ENCODE measurements at regions not wholly inside any gene's neighbourhood (a gene's known extent, or its start where the extent isn't known, plus 50 kb on each side); places are given as distances from the start of the nearest gene placed in this dataset.

- Histone ChIP-seq H3K79me2 (ENCODE audit: control insufficient read depth, insufficient read depth, low read length) (no peaks in the 10 kb centered on the region), H3K27ac (ENCODE audit: control insufficient read depth, insufficient read depth, low read length) (no peak overlapping the region), H3K4me1 (ENCODE audit: control insufficient read depth, extremely low read depth, insufficient read depth, low read length) (no peaks in the 10 kb centered on the region), H3K36me3 (ENCODE audit: control insufficient read depth in 2 of 2, extremely low read depth in 1 of 2, insufficient read depth in 2 of 2, low read length in 2 of 2) (no peaks in the 10 kb centered on the region), H2AFZ (ENCODE audit: control insufficient read depth, low read length) (no peak overlapping the region), H3K9me3 (ENCODE audit: control insufficient read depth, low read depth, low read length) (no peaks in the 10 kb centered on the region), H3K9me1 (ENCODE audit: control insufficient read depth, extremely low read depth, insufficient read depth, low read length) (no peaks in the 10 kb centered on the region), H3K27me3 (ENCODE audit: control insufficient read depth, extremely low read depth, insufficient read depth, low read length) (no peaks in the 10 kb centered on the region), H4K20me1 (ENCODE audit: control insufficient read depth, extremely low read depth, insufficient read depth, low read length) (no peaks in the 10 kb centered on the region), H3K4me2 (ENCODE audit: control insufficient read depth, extremely low read depth, insufficient read depth, low read depth, low read length) (no peak overlapping the region), H3K4me3 (ENCODE audit: control insufficient read depth in 2 of 3, extremely low read depth in 1 of 3, insufficient read depth in 2 of 3, low read depth in 1 of 3, low read length in 3 of 3) (no peak overlapping the region), H3K9ac (ENCODE audit: control insufficient read depth, extremely low read depth, insufficient read depth, low read length) (no peak overlapping the region)
- dilution Hi-C loops (cut with MboI; ENCODE audit: extremely low pct_ligation_motif_present, low sequenced_read_pairs), result no loop called here
- no peak for FAIRE-seq
- DNase-seq (ENCODE audit: low read depth, low spot score), result no peak
- no peak for TF ChIP-seq EZH2 (IDR thresholded peaks at IDR 0.05; ENCODE audit: low read length)
- TF ChIP-seq CTCF (optimal IDR thresholded peaks at IDR 0.05 in 1 of 3, IDR thresholded peaks at IDR 0.05 in 1 of 3, conservative IDR thresholded peaks at IDR 0.05 in 1 of 3; ENCODE audit: extremely low read depth in 1 of 3, insufficient read depth in 2 of 3, low read length in 3 of 3), result no peak
These were observed 917.0 kb downstream of the MAT2B start for GRCh38 chr5:164422400-164422799.

DNA sequence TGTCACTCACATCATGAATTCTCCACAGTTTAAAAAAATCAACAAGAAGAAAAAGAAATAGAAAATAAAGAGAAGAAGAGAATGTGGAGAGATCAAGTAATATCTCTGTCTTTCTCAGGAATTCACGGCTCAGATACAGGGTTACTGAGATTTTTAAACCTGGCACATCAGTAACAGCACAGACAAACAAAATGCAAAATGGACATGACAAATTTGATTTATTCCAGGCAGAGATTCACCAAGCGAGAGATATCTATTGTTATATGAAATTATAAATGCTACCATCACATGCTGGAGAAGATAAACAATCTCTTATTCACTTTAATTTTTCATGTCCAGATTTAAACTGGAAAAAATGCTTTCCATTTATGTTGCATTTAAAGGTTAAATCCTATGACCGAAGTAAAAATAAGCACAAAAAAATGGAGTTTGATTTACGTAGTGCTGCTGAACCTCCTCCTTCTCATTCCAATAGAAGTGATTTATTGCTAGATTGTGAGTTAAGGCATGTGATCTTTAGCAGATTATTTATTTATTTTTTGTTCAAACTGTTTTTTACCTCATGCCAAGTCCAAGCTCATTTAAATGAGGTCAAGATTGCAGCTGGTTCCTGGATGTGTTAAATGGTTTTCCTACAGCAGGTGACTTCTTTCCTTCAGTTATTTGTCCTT lies 926.4 kb downstream of the MAT2B start:
- no peak overlapping the region for H3K4me3 ChIP-seq (ENCODE audit: control insufficient read depth in 2 of 3, extremely low read depth in 1 of 3, insufficient read depth in 2 of 3, low read depth in 1 of 3, low read length in 3 of 3)
- no peak overlapping the region for H3K9ac ChIP-seq (ENCODE audit: control insufficient read depth, extremely low read depth, insufficient read depth, low read length)
- TF ChIP-seq EZH2 (IDR thresholded peaks at IDR 0.05; ENCODE audit: low read length), result no peak
- no peak for TF ChIP-seq CTCF (optimal IDR thresholded peaks at IDR 0.05 in 1 of 3, IDR thresholded peaks at IDR 0.05 in 1 of 3, conservative IDR thresholded peaks at IDR 0.05 in 1 of 3; ENCODE audit: extremely low read depth in 1 of 3, insufficient read depth in 2 of 3, low read length in 3 of 3)
- no peak for DNase-seq (ENCODE audit: low read depth, low spot score)
- FAIRE-seq, result no peak
- H4K20me1 ChIP-seq (ENCODE audit: control insufficient read depth, extremely low read depth, insufficient read depth, low read length), result no peaks in the 10 kb centered on the region
- no peak overlapping the region for H3K27ac ChIP-seq (ENCODE audit: control insufficient read depth, insufficient read depth, low read length)
- dilution Hi-C loops (cut with MboI; ENCODE audit: extremely low pct_ligation_motif_present, low sequenced_read_pairs), result no loop called here
- no peaks in the 10 kb centered on the region for H3K27me3 ChIP-seq (ENCODE audit: control insufficient read depth, extremely low read depth, insufficient read depth, low read length)
- H3K9me1 ChIP-seq (ENCODE audit: control insufficient read depth, extremely low read depth, insufficient read depth, low read length), result no peaks in the 10 kb centered on the region
- H3K36me3 ChIP-seq (ENCODE audit: control insufficient read depth in 2 of 2, extremely low read depth in 1 of 2, insufficient read depth in 2 of 2, low read length in 2 of 2), result no peaks in the 10 kb centered on the region
- no peak overlapping the region for H3K4me2 ChIP-seq (ENCODE audit: control insufficient read depth, extremely low read depth, insufficient read depth, low read depth, low read length)
- H2AFZ ChIP-seq (ENCODE audit: control insufficient read depth, low read length), result no peak overlapping the region
- no peaks in the 10 kb centered on the region for H3K79me2 ChIP-seq (ENCODE audit: control insufficient read depth, insufficient read depth, low read length)
- no peaks in the 10 kb centered on the region for H3K4me1 ChIP-seq (ENCODE audit: control insufficient read depth, extremely low read depth, insufficient read depth, low read length)
- H3K9me3 ChIP-seq (ENCODE audit: control insufficient read depth, low read depth, low read length), result no peaks in the 10 kb centered on the region

Measured in keratinocyte (primary cell).